ENCODE measurements at regions not wholly inside any gene's neighbourhood (a gene's known extent, or its start where the extent isn't known, plus 50 kb on each side); places are given as distances from the start of the nearest gene placed in this dataset.

GRCh38 chr6:55979526-55979925, 104.1 kb upstream of the BMP5 start:
- TF ChIP-seq CTCF (conservative IDR thresholded peaks at IDR 0.05) (no peak), EZH2 (IDR thresholded peaks at IDR 0.05; ENCODE audit: low read depth) (no peak)
